Left ventricle myocardium inferior (tissue), 1 donor: ENCODE measurements at regions not wholly inside any gene's neighbourhood (a gene's known extent, or its start where the extent isn't known, plus 50 kb on each side); places are given as distances from the start of the nearest gene placed in this dataset.

Experiments
- DNase-seq: peaks from one replicate; pipeline ENCODE4 v3.0.0-alpha.2; 2020
- H3K27ac ChIP-seq: fragments of 200-600 bp; replicated peaks from 2 replicates; pipeline ENCODE4 v1.8.0; 2021
- H3K27me3 ChIP-seq: fragments of 200-600 bp; 2 replicates; pipeline ENCODE4 v1.8.0; 2021; ENCODE audit warnings: low read depth
- H3K36me3 ChIP-seq: fragments of 200-600 bp; 2 replicates; pipeline ENCODE4 v1.8.0; 2021
- H3K4me1 ChIP-seq: fragments of 200-600 bp; 2 replicates; pipeline ENCODE4 v1.8.0; 2021
- H3K4me3 ChIP-seq: fragments of 200-600 bp; 2 replicates; pipeline ENCODE4 v1.8.0; 2021; ENCODE audit warnings: mild to moderate bottlenecking, moderate library complexity
- H3K9me3 ChIP-seq: fragments of 200-600 bp; replicated peaks from 2 replicates; pipeline ENCODE4 v1.8.0; 2021
- CTCF ChIP-seq: fragments of 200-600 bp; IDR thresholded peaks from 2 replicates; pipeline ENCODE4 v1.8.0; 2021; ENCODE audit warnings: antibody characterized with exemption, mild to moderate bottlenecking, borderline replicate concordance
- intact Hi-C: fragments of 100-400 bp; cut with micrococcal nuclease; formaldehyde crosslinking; loops from one replicate; pipeline ENCODE4 v1.11.0; 2022
- donor health status: DM: no; HTN: yes; CAD: no; lungs with severe emphysema.

GRCh38 chr11:87957961-87958360, 217.3 kb downstream of the RAB38 start:
- no peaks in the 10 kb centered on the region for H3K4me1 ChIP-seq
- intact Hi-C loops, result no loop called here
- H3K9me3 ChIP-seq, result no peaks in the 10 kb centered on the region
- H3K27ac ChIP-seq, result no peak overlapping the region
- no peak overlapping the region for H3K4me3 ChIP-seq
- no peak for DNase-seq
- H3K27me3 ChIP-seq, result no peaks in the 10 kb centered on the region
- H3K36me3 ChIP-seq, result no peaks in the 10 kb centered on the region
- no peak for TF ChIP-seq CTCF

GRCh38 chr11:87954476-87954875, 220.8 kb downstream of the RAB38 start:
- no peak for TF ChIP-seq CTCF
- Histone ChIP-seq H3K27ac (no peak overlapping the region), H3K36me3 (no peaks in the 10 kb centered on the region), H3K4me1 (no peaks in the 10 kb centered on the region), H3K9me3 (peaks cover 4% of the 10 kb centered on the region), H3K4me3 (no peak overlapping the region), H3K27me3 (no peaks in the 10 kb centered on the region)
- DNase-seq, result no peak
- intact Hi-C loops, result no loop called here

DNA sequence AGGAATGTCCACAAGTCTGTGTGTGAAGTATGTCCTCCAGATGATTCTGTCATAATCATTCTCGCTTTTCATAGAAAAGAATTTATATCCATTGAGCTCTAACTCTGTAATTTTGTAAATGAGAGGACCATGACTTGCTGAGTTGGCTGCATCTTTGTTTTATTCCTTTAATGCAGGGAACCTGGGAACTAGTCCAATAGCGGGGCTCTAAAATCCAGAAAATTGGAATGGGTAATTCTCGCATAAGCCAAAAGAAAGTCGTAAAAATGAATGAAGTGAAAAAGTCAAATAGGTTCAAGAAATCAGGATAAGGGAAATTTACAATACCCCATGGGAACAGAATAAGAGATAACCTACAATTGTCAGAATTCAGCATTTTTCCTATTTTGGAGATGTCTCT, 232.5 kb downstream of the RAB38 start:
- intact Hi-C loops, result no loop called here
- no peaks in the 10 kb centered on the region for H3K36me3 ChIP-seq
- no peak for TF ChIP-seq CTCF
- no peak overlapping the region for H3K4me3 ChIP-seq
- DNase-seq, result no peak
- H3K27me3 ChIP-seq, result peaks cover 4% of the 10 kb centered on the region
- H3K9me3 ChIP-seq, result no peaks in the 10 kb centered on the region
- H3K4me1 ChIP-seq, result no peaks in the 10 kb centered on the region
- H3K27ac ChIP-seq, result no peak overlapping the region

DNA sequence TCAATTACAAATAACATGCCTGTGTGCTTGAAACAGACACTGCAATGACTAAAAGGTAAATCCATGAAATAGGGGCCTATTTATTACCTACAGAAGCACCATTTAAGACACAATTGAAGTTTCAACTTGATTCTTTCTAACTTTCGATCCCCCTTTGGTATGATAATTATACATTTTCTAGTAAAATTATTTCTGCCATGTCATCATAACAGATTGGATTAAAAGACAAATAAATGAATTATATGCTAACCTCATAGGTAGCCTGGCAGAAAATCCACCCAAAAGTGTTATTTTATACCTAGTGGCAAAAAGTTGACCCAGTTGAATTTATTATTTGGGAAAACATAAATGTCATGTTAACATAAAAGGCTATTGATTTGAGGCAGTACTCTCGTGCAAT, 241.1 kb downstream of the RAB38 start:
- H3K27ac ChIP-seq, result no peak overlapping the region
- DNase-seq, result no peak
- H3K4me1 ChIP-seq, result no peaks in the 10 kb centered on the region
- no peaks in the 10 kb centered on the region for H3K9me3 ChIP-seq
- no peak overlapping the region for H3K4me3 ChIP-seq
- intact Hi-C loops, result no loop called here
- no peaks in the 10 kb centered on the region for H3K36me3 ChIP-seq
- no peak for TF ChIP-seq CTCF
- peaks cover 4% of the 10 kb centered on the region for H3K27me3 ChIP-seq

DNA sequence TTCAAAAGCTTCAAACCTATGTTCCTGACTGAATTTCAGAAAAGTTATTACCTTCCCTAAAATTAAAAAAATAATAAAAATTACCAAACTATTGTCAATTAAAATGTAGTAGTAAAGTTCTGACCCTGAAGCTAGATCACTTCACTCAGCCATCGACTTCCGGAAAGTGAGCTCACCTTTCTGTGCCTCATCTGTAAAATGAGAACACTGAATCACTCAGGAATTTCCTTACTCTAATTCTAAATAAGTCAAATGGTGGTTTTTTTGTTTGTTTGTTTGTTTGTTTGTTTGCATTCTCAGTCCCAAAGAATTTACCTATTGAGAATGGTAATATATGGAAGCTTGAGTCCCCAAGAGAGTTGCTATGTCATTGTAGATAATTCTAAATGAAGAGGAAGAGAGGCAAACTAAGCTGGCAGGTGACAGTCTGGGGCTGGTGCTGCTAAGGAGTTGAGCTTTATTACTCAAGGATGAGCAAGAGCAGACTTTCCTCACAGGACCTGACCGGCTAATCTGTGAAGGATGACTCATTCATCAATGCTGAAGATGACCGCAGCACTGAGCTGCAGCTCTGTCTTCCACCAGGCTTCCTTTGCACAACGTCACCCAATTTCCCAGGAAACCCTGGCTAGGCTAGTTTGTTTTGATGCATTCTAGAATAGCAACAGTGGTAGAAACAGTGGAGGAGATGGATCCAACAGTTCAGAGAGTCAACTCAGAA, 248.8 kb downstream of the RAB38 start:
- Histone ChIP-seq H3K4me1 (no peaks in the 10 kb centered on the region), H3K4me3 (no peak overlapping the region), H3K36me3 (no peaks in the 10 kb centered on the region), H3K27me3 (no peaks in the 10 kb centered on the region), H3K9me3 (no peaks in the 10 kb centered on the region), H3K27ac (no peak overlapping the region)
- intact Hi-C loops, result no loop called here
- no peak for TF ChIP-seq CTCF
- DNase-seq, result no peak
